HG03457 (cell line): ENCODE measurements at regions not wholly inside any gene's neighbourhood (a gene's known extent, or its start where the extent isn't known, plus 50 kb on each side); places are given as distances from the start of the nearest gene placed in this dataset.

ENCODE experiments used
- ATAC-seq: cut with Tn5 transposase; IDR thresholded peaks from one replicate; pipeline ENCODE4 v1.9.1; 2021; ENCODE audit warnings: moderate number of reproducible peaks; ENCODE audit not compliant: unreplicated experiment

DNA sequence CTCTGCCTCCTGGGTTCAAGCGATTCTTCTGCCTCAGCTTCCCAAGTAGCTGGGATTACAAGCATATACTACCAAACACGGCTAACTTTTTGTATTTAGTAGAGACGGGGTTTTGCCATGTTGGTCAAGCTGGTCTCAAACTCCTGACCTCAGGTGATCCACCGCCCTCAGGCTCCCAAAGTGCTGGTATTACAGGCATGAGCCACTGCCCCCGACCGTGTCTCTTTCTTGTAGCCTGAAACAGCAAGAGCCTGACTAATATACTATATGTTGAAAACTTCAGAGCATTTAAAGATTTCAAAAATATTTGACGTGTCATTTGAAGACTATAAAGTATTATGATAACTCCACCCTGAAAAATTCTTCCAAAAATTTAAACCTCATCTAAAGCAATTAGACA is 71.7 kb upstream of the ZNF648 start:
- no peak for ATAC-seq

GRCh38 chr1:182129398-182129797 is 67.9 kb upstream of the ZNF648 start:
- no peak for ATAC-seq

GRCh38 chr1:182128502-182128901 is 67.0 kb upstream of the ZNF648 start:
- no peak for ATAC-seq

- no peak for ATAC-seq
Observed at GRCh38 chr1:182127656-182128055, 66.1 kb upstream of the ZNF648 start.

DNA sequence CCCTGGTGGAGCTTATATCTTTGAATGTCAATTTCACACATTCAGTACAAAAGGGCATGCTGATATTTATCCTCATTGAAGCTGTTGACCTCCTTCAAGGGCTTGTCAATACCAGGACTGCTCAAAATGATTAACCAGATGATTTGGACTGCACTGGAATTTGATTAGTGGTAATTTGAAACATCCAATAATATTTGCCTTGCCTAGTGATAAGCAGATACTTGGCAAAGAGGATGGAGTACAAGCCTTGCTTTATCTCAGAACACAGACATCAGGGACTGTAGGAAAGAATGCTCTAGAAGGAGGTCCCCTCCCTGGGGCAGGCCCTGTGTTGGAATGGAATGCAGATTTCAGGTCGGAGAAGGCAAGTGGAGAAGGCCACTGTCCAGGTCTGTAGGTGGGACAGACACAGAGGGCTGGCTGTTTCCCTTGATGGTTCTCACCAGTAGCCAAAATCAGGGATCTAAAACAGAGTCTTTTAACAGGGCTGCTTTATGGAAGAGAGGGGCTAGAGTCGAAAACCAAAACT is 64.8 kb upstream of the ZNF648 start:
- no peak for ATAC-seq

GRCh38 chr1:182122913-182123260 is 61.4 kb upstream of the ZNF648 start:
- no peak for ATAC-seq

- ATAC-seq, result no peak
Observed at GRCh38 chr1:182122256-182122912, 60.9 kb upstream of the ZNF648 start.

- no peak for ATAC-seq
Observed at GRCh38 chr1:182121787-182122186, 60.3 kb upstream of the ZNF648 start.

- ATAC-seq, result no peak
Observed at GRCh38 chr1:182120411-182121258, 59.1 kb upstream of the ZNF648 start.

- no peak for ATAC-seq
Observed at GRCh38 chr1:182119631-182120030, 58.1 kb upstream of the ZNF648 start.

DNA sequence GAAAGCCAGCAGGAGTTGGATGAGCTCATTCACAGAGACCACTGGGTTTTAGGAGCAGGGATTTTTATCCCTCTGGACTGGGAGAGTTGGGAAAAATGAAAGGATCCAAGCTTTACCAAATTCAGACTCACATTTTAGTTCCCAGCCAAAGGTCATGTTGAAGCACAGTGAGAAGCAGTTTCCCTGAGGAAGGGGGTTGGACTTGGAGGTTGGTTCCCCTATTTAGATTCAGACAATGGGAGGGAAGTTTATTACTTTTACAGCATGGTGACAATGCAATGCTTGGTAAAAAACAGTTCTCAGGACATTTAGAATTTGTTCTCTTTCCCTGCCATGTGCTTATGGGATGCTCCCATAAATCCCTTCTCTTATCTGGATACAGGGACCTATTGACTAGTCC is 57.3 kb upstream of the ZNF648 start:
- no peak for ATAC-seq

DNA sequence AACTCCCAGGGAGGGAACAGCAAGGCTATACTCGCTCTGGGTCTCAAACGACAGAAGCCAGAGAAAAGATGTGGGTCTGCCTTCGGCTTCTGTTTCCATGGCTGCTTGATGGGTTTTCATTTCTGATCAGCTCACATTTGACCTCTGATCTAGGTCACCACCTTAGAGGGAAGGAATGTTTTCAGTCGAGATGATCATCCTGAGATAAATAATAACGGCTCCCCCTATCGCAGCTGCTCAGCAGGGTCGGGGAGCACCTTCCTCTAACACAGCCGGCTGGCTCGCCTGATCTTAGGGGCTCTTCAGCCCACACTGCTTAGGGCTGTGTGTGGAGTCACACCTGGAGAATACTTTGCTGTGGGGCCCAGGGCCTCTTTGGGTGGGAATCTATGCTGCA is 53.1 kb upstream of the ZNF648 start:
- no peak for ATAC-seq

DNA sequence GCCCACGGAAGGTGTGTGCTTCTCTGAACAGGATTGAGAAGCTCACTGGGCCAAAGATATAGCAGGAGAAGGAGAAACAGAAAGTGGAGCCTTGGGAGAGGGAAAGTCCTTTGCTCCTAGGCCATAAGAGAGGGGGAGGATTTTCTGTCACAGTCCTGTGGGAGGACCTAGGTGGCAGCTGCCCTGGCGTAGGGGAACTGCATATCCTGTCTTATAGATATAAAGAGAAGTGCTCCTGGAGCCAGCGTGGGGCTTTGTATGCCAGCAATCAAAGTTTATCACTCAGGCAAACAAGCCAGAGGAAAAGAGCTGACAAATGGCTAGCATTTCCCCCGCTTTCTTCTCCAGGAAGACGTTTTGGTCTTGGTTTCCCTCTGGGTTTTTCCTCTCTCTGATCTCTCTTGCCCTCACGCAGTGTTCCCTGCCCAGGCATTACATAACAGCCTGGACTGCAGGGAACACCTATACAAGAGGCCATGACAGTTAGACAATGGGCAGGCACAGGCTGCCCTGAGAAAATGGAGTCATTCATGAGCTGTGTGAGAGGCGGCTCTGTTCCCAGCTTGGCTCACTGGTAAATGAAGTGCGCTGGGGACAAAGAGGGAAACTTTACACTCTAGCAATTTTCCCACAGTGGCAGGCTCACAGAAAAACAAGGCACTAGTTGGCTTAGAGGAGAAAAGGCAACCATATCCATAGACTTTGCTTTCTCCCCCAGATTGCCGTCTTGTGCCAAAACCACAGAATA is 52.5 kb upstream of the ZNF648 start:
- ATAC-seq, result no peak

DNA sequence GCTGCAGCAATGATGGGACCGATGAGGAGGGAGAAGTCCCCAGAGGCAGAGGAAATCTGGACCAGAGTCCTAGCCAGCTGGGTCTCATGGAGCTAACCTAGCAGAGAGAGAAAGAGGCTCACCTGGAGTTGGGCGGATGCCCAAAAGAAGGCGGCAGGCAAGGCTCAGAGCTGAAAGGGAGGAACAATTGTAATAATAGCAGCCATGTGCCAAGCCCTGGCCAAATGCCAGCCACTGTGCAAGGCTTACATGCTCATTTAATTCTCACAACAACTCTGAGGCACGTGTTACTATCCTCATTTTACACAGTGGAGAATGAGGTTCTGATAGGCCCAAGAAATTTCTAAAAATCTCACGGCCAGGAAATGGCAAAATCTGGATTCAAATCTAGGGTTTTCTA is 50.0 kb upstream of the ZNF648 start:
- ATAC-seq, result no peak
